ENCODE measurements at regions not wholly inside any gene's neighbourhood (a gene's known extent, or its start where the extent isn't known, plus 50 kb on each side); places are given as distances from the start of the nearest gene placed in this dataset.

- peak; percentile 54 for DNase-seq
These were observed 154.8 kb downstream of the RPS24 start for GRCh38 chr10:78188446-78188845.

GRCh38 chr10:78190051-78190825 is 156.6 kb downstream of the RPS24 start:
- DNase-seq, result no peak

GRCh38 chr10:78191301-78191700 is 157.6 kb downstream of the RPS24 start:
- no peak for DNase-seq

- no peak for DNase-seq
These were observed 159.5 kb downstream of the RPS24 start for GRCh38 chr10:78193189-78193588.

- DNase-seq, result no peak
These were observed 160.4 kb downstream of the RPS24 start for GRCh38 chr10:78194050-78194449.

- DNase-seq, result no peak
These were observed 161.1 kb downstream of the RPS24 start for GRCh38 chr10:78194539-78195402.

- DNase-seq, result no peak
These were observed 162.7 kb downstream of the RPS24 start for GRCh38 chr10:78196396-78196795.

GRCh38 chr10:78196964-78197363 is 163.3 kb downstream of the RPS24 start:
- DNase-seq, result no peak

- no peak for DNase-seq
These were observed 164.1 kb downstream of the RPS24 start for GRCh38 chr10:78197628-78198272.

GRCh38 chr10:78199005-78199725 is 165.5 kb downstream of the RPS24 start:
- no peak for DNase-seq

GRCh38 chr10:78199759-78200158 is 166.1 kb downstream of the RPS24 start:
- no peak for DNase-seq

GRCh38 chr10:78200686-78201085 is 167.0 kb downstream of the RPS24 start:
- no peak for DNase-seq

- DNase-seq, result no peak
These were observed 168.7 kb downstream of the RPS24 start for GRCh38 chr10:78202386-78202785.

GRCh38 chr10:78203915-78204818 is 170.5 kb downstream of the RPS24 start:
- no peak for DNase-seq

- no peak for DNase-seq
These were observed 171.9 kb downstream of the RPS24 start for GRCh38 chr10:78205457-78206016.

- DNase-seq, result no peak
These were observed 173.6 kb downstream of the RPS24 start for GRCh38 chr10:78207216-78207615.

GRCh38 chr10:78207776-78208175 is 174.1 kb downstream of the RPS24 start:
- no peak for DNase-seq

GRCh38 chr10:78209970-78210369 is 176.3 kb downstream of the RPS24 start:
- no peak for DNase-seq

GRCh38 chr10:78210548-78210947 is 176.9 kb downstream of the RPS24 start:
- no peak for DNase-seq

- DNase-seq, result no peak
These were observed 177.3 kb downstream of the RPS24 start for GRCh38 chr10:78210976-78211375.

- DNase-seq, result peak; percentile 68
These were observed 177.9 kb downstream of the RPS24 start for GRCh38 chr10:78211561-78212051.
